ENCODE measurements at regions not wholly inside any gene's neighbourhood (a gene's known extent, or its start where the extent isn't known, plus 50 kb on each side); places are given as distances from the start of the nearest gene placed in this dataset.
"Not testable (repeated sequence)": the region's sequence is repeated elsewhere in the genome, so short reads cannot be mapped to it uniquely, and the experiment has no call there.

DNA sequence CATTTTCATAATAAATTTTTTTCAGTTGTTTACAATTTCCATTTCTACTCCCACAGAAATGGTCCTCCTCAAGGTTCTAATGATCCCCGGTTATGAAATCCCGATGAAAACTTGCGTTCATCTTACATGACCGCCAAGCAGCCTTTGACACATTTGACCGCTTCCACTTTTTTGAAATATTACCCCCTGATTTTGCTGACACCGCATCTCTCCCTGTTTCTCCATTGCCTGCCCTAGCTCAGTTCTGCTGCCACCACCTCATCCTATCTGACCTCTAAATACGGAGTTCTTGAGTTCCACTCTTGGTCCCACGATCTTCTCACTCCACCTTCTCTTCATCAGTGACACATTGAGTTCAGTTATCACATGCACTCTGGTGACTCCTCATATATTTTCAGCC is 74.1 kb downstream of the SLC35B3 start:
- DNase-seq (ENCODE audit: low read depth in 4 of 4, low spot score in 1 of 4) = no peak

DNA sequence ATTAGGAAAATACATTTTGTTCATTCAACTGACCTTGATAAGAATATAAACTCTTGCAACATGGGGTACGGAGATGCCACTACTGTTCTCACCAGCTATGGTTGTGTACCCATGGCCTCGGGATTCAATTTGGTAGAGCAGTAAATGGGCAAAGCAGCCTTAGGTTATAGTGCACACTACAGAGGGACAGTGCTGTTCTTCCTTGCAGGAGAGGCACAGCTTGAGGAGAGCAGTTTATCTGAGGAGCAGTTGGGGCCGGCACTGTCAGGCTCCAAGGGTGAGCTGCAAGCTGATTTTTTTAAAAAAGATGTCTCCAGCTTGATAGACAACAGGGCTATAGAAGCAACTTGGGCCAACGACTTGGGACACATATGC is 82.4 kb downstream of the SLC35B3 start:
- no peak for DNase-seq (ENCODE audit: low read depth in 4 of 4, low spot score in 1 of 4)

DNA sequence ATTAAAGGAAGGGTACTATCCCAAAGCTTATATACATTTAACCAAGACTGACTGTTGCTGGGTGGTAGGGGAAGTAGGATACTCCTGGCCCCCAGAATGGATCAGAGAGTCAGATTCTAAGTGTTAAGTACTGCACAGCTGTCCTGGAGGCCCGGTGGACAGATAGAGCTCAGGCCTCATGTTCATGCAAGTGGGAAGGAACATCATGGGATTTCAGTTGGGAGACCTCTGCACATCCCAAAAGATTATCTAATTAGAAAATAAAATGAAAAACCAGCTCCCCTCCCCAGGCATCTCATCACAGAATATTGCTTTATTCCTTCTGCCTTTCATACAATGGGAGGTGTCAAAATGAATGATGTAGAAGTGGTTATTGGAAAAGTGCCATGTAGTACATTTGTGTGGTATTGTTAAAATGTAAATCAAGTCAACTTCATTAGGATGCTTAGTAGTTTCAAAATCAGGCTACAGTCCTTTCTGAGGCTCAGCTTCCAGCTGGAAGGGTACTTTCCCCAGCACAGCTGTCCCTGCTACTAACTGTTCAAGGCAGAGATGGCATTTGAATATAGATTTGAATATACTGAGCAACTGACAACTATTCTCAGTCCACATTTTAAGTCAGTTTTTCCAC is 82.9 kb downstream of the SLC35B3 start:
- no peak for DNase-seq (ENCODE audit: low read depth in 4 of 4, low spot score in 1 of 4)

GRCh38 chr6:8343600-8343999 is 91.7 kb downstream of the SLC35B3 start:
- DNase-seq (ENCODE audit: low read depth in 4 of 4, low spot score in 1 of 4) = no peak

- no peak for DNase-seq (ENCODE audit: low read depth in 4 of 4, low spot score in 1 of 4)
These were observed 93.0 kb downstream of the SLC35B3 start for GRCh38 chr6:8342241-8342819.

GRCh38 chr6:8337147-8337546 is 98.2 kb downstream of the SLC35B3 start:
- no peak for DNase-seq (ENCODE audit: low read depth in 4 of 4, low spot score in 1 of 4)

DNA sequence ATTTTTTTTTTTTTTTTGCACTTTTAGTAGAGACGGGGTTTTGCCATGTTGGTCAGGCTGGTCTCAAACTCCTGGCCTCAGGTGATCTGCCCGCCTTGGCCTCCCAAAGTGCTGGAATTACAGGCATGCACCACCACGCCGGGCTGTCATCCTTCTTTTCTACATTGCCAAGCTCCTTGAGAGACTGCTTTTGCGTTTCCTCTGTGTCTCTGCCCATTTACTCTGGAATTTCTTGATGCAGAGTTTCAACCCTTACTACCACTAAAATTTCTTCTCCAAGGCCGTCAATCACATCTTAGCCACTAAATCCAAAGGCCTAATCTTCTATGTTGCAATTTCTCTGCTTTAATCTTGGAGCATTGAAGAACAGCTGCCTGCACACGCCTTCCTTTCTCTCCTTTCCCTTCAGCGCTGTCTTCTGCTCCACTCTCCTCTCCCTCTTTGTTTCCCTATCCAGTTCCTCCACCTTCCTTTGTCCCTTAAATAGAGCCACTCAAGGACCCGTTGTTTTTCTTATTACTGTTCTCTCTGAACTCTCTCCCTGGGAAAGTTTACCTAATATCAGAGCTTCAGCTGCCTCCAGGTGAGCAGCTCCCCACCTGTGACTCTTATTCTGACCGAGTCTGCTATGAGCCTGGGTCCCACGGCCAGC is 98.8 kb downstream of the SLC35B3 start:
- no peak for DNase-seq (ENCODE audit: low read depth in 4 of 4, low spot score in 1 of 4)

- DNase-seq (ENCODE audit: low read depth in 4 of 4, low spot score in 1 of 4) = no peak
These were observed 99.4 kb downstream of the SLC35B3 start for GRCh38 chr6:8335896-8336295.

- DNase-seq (ENCODE audit: low read depth in 4 of 4, low spot score in 1 of 4) = no peak
These were observed 100.0 kb downstream of the SLC35B3 start for GRCh38 chr6:8335381-8335780.

- DNase-seq (ENCODE audit: low read depth in 4 of 4, low spot score in 1 of 4) = no peak
These were observed 101.2 kb downstream of the SLC35B3 start for GRCh38 chr6:8334113-8334512.

DNA sequence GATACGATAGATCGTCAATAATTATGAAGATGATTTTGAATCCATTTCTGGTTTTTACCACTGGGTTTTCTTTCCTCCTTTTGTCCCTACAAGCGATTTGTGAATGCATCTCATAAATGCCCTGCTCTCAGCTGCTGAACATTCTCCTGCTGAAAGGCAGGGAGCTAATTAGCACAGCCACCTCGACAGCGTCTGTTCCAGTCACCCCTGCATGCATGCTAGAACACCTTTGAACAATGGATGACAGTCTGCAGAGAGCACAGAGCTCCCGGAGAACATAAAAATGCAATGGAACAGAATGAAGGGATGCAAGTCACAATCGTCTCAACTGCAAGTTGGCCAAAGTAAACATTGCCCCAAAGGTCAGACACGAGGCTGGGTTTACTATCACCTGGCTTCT is 105.8 kb downstream of the SLC35B3 start:
- no peak for DNase-seq (ENCODE audit: low read depth in 4 of 4, low spot score in 1 of 4)

GRCh38 chr6:8325743-8326142 is 109.6 kb downstream of the SLC35B3 start:
- DNase-seq (ENCODE audit: low read depth in 4 of 4, low spot score in 1 of 4) = no peak

- DNase-seq (ENCODE audit: low read depth in 4 of 4, low spot score in 1 of 4) = no peak
These were observed 112.7 kb downstream of the SLC35B3 start for GRCh38 chr6:8322659-8323058.

- no peak for DNase-seq (ENCODE audit: low read depth in 4 of 4, low spot score in 1 of 4)
These were observed 113.5 kb downstream of the SLC35B3 start for GRCh38 chr6:8321671-8322404.

DNA sequence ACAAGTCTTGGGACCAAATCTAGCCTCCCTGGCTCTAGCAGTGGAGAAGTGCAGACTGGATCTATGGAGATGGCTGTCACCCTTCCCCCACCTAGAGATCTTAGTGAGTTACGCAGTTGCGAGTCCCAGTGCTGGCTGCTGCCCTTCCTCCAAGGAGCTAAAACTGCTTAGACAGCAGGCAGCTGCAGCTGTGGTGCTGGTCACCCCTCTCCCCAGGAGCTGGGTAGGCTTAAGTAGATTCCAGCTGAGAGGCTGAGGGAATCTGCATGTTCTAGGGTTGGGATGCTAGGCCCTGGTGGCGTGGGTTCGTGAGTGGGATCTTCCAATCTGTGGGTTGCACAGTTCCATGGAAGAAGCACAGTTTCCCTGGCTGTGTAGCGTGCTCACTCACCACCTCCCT is 120.2 kb downstream of the SLC35B3 start:
- DNase-seq (ENCODE audit: low read depth in 4 of 4, low spot score in 1 of 4) = no peak

GRCh38 chr6:8301502-8301901 is 133.8 kb downstream of the SLC35B3 start:
- no peak for DNase-seq (ENCODE audit: low read depth in 4 of 4, low spot score in 1 of 4)

DNA sequence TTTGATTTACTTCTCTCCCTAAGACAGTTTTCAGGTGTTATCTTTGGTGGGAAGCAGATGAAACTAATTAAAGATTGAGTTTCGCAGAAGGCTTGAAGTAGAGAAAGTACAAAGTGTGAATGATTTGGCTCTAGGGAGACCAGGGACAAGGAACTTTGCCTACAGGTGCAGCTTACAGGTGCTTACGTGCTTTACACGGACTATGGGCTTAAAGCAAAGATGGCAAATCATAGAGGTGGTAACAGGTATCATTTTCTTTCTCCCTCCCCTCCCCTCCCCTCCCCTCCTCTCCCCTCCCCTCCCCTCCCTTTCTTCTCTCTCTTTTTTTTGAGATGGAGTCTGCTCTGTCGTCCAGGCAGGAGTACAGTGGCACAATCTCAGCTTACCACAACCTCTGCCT is 136.3 kb downstream of the SLC35B3 start:
- no peak for DNase-seq (ENCODE audit: low read depth in 4 of 4, low spot score in 1 of 4)

- DNase-seq (ENCODE audit: low read depth in 4 of 4, low spot score in 1 of 4) = not testable (repeated sequence)
These were observed 152.4 kb downstream of the SLC35B3 start for GRCh38 chr6:8282946-8283345.

DNA sequence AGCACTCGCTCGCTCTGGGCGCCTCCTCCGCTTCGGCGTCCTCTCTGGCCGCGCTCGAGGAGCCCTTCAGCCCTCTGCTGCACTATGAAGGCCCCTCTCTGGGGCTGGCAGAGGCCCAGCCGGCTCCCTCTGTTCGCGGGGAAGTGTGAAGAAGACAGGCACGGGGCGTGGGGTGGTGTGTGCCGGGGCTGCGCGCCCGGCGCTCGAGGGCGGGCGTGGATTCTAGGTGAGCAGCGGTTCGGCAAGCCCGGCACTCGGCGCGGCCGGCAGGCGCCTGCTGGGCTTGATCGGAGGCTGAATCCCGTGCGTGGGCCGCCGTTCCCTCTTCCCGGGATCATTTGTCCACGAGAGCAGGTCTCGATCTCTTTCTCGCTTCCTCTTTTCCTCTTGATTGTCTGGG is 153.0 kb downstream of the SLC35B3 start:
- no peak for DNase-seq (ENCODE audit: low read depth in 4 of 4, low spot score in 1 of 4)

DNA sequence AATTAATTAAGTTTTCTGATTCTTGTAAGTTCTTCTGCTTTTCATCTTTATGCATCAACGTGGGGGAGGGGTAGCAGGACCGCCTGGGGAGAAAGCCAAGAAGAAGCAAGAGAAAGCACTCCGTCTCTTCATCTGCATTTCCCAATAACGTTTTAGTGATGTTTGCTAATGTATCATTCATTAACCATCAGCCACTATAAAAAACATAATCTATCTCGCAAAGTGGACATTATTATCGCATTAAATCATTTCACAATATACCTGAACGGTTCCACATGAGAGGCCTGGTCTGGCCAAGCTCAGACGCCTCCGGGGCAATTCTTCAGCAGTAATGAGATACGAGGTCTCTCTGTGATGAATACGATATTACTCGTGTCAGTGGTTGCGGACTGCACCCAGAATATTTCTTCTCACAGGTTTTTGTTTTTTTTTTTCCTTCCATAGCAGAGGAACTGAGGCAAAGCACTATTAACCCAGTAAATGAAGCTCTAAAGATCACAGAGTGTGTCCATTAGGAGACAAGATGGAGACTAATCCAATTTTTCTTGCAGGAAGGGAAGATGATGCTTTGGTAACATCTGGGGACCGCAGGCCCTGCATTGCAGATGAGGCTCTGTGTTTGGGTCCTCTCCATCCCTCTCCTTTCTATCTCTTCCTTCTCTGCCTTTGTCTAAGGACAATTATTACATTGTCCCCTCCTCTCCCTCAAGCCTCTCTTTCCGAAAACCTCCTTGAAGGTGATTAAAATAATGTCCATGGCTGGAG is 156.1 kb downstream of the SLC35B3 start:
- DNase-seq (ENCODE audit: low read depth in 4 of 4, low spot score in 1 of 4) = no peak

- no peak for DNase-seq (ENCODE audit: low read depth in 4 of 4, low spot score in 1 of 4)
These were observed 156.8 kb downstream of the SLC35B3 start for GRCh38 chr6:8278562-8278961.

Data from stimulated activated CD4-positive, alpha-beta T cell treated with anti-CD3 and anti-CD28 coated beads, Interleukin-1b, Interleukin-23, amount 100 ng/mL, for 24 hours (primary cell).